Middle frontal gyrus (tissue), 1 donor: ENCODE measurements at regions not wholly inside any gene's neighbourhood (a gene's known extent, or its start where the extent isn't known, plus 50 kb on each side); places are given as distances from the start of the nearest gene placed in this dataset.
A peak's percentile ranks its signal among the peaks of the same experiment; 100 is the strongest.

ENCODE experiments used
- DNase-seq: peaks from one replicate; pipeline ENCODE4 v3.0.0-alpha.2; 2015; ENCODE audit warnings: low spot score; ENCODE audit errors: extremely low spot score

DNA sequence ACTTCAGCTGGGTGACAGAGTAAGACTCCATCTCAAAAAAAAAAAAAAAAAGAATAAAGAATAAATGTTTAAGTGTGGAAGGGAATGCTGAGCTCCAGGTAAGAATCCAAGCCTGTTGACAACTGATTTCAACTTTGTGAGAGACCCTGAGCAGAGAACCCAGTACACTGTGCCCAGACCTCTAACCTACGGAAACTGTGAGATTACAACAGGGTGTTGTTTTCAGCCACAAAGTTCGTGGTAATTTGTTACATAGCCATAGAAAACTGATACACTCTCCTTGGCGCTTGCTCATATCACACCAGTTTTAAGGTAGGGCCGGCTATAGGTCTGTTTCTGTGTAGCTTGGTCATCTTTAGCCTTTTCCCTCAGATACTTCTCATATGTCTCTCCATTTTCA, 98.4 kb upstream of the PAPOLG start:
- DNase-seq = no peak

DNA sequence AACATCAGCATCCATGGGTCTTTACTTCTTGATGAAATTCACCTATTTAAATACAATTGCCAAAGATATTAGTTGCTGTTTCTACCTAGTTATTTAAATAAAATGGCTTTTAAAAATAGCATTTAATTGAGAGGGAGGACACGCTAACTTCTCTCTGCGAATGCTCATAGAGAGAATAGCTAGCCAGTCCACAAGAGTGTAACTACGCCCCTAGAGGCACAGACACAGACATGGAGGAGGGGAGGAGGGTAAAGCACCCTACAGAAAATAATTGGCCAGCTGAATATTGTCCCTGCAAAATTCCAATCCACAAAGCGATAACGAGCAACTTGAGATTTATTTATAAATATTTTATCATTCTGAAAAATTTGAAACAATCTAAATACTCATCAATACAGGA, 97.0 kb upstream of the PAPOLG start:
- no peak for DNase-seq

GRCh38 chr2:60661073-60661738, 94.9 kb upstream of the PAPOLG start:
- no peak for DNase-seq

GRCh38 chr2:60662781-60663180, 93.3 kb upstream of the PAPOLG start:
- DNase-seq = no peak

DNA sequence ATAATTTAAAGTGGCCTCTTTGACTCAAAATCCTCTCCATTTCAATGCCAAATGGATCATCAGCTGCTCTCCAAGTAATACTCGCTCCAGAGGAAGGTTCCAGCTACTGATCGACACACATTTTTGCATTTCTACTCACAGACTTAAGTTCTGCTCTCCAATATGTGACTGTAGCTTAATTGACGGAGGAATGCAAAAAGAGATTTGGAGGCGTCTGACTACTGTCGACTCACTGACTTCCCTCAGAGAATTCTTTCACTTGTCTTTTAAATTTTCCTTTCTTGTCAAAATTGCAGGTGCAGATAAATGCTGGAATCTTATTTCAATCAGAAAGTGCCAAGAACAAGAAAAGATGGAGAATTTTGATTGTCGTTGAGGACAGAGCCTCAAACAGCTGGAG, 84.1 kb upstream of the PAPOLG start:
- DNase-seq = no peak

GRCh38 chr2:60674524-60675165, 81.4 kb upstream of the PAPOLG start:
- peak; percentile 48 for DNase-seq

DNA sequence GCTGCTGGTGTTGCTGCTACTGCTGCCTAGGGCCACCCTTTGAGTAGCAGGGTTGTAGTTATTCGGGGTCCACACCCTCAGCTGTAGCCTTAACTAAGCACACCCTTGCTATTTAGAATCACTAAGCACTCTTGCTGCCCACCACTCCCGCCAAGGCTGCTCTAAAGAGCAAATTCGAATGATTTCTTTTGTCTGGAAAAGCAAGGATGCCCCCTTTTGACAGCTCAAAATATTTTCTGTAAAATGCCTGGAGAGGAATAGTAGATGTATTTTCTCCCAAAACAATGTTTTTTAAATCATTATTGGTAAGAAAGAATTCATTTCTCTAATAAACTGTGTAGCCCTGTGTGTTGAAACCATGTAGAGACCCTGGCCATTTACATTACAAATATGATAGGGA, 80.8 kb upstream of the PAPOLG start:
- no peak for DNase-seq

DNA sequence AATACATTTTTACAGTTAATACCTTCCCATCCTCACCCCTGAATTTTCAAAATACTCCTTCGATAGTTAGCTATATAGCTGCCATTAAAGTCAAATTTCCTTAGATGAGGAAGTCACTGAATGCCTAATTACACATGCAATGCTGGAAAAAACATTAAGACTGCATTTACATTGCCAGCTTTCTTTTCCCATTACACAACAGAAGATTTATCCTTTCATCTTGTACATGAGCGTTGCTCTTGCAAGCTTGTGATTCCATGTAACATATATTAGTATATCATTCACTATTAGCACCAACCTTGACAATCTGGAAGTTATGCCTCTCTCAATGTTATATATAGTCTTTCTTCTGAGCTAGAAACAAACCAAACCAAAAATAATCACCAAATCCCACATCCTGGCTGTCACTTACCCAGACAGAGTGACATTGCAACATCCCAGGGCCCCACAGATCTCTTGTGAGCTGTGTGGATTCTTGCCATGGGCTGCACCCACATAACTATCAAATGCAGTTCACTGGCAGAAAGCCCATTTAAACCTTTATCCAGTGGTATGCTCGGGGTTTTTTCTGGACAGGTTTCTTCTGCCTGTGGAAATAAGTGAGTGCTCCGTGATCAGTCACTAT, 79.2 kb upstream of the PAPOLG start:
- no peak for DNase-seq

DNA sequence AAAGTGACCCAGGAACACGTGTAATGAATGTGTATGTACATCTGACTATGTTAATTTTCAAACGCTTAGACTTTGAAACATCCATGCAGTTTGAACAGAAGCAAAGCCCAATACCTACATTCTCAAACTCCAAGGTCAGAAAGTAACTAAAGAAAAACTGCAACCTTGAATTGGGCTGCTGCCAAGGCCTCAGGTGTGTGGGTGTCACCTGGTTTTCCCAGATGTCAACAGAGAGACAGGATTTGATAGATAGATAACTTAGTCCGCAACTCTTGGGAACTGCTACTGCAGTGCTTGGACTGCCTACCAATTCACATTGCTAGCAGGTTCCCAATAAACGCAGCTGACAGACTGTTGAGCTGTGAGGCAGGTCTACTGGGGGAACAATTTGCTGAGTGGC, 78.7 kb upstream of the PAPOLG start:
- no peak for DNase-seq

GRCh38 chr2:60678551-60678950, 77.5 kb upstream of the PAPOLG start:
- DNase-seq = no peak

DNA sequence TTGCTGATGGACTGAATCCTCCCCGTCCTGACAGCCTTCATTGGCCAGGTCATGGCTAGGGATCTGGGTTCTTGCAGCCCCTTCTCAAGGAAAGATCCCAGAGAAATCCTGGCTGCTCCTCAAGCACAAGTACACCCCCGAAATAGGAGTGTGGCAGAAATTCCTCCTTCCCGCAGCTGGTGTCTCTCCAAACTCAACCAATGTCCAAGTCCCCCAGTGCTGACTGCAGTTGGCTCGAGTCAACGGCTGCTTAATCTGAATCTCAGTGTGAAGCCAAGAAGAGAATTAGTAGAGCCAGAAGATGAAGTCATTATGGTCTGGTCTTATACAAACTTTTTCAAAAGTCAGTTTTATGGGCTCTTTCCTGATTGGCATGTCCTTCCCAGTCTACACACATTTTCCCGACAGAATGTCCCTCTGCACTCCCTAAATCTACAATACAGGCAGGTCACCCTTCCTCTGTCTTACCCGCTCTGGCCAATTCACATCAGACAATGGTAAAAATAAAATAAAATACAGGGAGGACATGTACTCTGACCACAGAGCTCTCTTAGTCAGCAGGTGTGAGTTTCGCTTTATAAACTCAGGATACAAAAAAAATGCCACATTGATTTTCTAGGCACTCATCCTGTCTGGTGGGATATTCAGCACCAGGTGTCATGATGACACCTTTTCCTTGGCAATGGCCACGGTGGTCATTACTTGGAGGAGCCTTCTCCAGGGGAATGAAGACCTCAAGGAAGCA, 76.9 kb upstream of the PAPOLG start:
- DNase-seq = no peak

DNA sequence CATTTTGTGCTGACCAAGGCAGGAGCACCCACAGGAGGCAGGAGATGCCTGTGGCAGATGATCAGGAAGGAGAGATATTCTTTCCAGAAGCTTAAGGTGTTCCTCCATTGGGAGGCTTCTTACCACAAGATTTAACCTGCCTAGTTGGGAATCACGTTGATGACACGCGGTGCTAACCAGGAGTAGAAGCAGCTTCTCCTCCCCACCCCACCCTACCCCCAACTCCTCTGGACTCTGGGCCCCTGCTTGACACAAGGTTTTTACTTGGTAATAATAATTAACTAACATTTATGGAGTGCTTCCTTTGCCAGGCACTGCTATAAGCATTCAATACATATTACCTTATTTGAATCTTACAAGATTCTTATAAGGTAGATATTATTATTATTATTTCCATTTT, 62.5 kb upstream of the PAPOLG start:
- no peak for DNase-seq

DNA sequence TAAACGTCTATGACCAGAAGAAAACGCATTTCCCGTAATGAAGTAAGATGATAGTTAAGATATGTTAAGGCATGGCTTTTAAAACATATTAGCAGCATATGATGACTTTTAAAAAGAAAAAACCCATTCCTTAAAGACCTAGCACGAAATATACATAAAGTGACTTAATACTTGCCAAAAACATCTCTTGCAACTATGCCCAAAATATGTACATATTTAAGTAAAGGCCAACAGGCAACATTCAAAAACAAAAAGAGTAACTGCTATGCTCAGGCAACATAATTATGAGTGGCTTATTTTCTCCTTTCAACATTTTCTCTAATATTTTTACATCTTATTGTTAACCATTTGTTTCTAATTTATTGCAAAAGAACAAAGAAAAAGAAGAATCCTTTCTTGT, 60.3 kb upstream of the PAPOLG start:
- no peak for DNase-seq

DNA sequence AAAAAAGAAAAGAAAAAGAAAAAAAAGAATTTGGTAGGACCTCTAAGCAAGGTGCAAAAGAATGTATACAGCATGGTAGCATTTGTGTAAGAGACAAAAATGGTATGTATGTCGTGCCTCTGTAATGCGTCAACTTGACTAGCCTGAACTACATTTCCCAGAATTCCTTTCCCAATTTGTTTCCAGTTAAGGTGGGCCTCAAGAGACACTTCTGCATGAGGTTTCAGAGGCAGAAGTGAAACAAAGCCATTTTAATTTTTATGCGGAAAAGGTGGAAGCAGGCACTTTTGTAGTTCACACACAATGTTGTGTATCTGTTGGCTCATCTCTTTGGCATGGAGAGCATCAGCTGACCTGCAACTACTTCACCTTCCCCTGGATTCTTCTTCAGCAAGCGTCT, 56.5 kb upstream of the PAPOLG start:
- DNase-seq = no peak

DNA sequence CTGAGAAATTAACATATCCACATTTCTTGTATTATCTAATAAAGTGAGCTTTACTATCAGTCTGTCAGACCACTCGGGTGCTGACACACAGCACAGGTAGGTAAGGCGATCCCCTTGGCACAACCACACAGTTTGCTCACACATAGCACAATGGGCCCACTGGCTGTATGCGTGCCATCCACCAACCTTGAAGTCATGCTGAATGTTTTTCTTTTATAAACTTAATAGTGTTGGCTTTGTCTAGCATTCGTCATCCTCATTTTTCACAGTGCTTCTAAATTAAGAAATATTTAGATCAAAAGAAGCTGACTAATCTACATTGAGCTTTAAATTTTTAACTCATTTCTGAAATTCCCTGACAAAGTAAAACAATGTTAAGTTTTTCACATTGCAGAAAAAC, 50.0 kb upstream of the PAPOLG start:
- DNase-seq = no peak
